Loucy (cell line): ENCODE measurements at regions not wholly inside any gene's neighbourhood (a gene's known extent, or its start where the extent isn't known, plus 50 kb on each side); places are given as distances from the start of the nearest gene placed in this dataset.

Experiments
- H2AFZ ChIP-seq: fragments of 200-600 bp; sonication (generic); 2 replicates; pipeline ENCODE4 v1.6.0; 2016; ENCODE audit warnings: antibody characterized with exemption, mild to moderate bottlenecking, low read length, moderate library complexity
- H3F3A ChIP-seq: fragments of 200-600 bp; 2 replicates; pipeline ENCODE4 v1.6.0; 2016; ENCODE audit warnings: antibody characterized with exemption, low read depth, mild to moderate bottlenecking
- H3K27me3 ChIP-seq: fragments of 200-600 bp; sonication (generic); 2 replicates; pipeline ENCODE4 v1.6.1; 2014; ENCODE audit warnings: low read length, mild to moderate bottlenecking; ENCODE audit not compliant: insufficient read depth, poor library complexity, severe bottlenecking
- H3K36me3 ChIP-seq: fragments of 200-600 bp; sonication (generic); 2 replicates; pipeline ENCODE4 v1.6.1; 2016; ENCODE audit warnings: low read length; ENCODE audit not compliant: insufficient read depth
- H3K4me1 ChIP-seq: fragments of 200-600 bp; sonication (generic); 2 replicates; pipeline ENCODE4 v1.5.1; 2014; ENCODE audit warnings: low read length, mild to moderate bottlenecking; ENCODE audit not compliant: insufficient read depth, poor library complexity, severe bottlenecking
- H3K4me2 ChIP-seq: fragments of 200-600 bp; sonication (generic); 2 replicates; pipeline ENCODE4 v1.6.0; 2014; ENCODE audit warnings: antibody characterized with exemption, low read length, low read depth, mild to moderate bottlenecking; ENCODE audit not compliant: poor library complexity, severe bottlenecking
- H3K4me3 ChIP-seq: fragments of 200-600 bp; sonication (generic); 2 replicates; pipeline ENCODE4 v1.5.1; 2014; ENCODE audit warnings: low read length, mild to moderate bottlenecking, mixed read lengths; ENCODE audit not compliant: poor library complexity, severe bottlenecking
- H3K79me2 ChIP-seq: fragments of 200-600 bp; sonication (generic); 2 replicates; pipeline ENCODE4 v1.6.1; 2014; ENCODE audit warnings: low read length; ENCODE audit not compliant: insufficient read depth
- H3K9ac ChIP-seq: fragments of 200-600 bp; sonication (generic); 2 replicates; pipeline ENCODE4 v1.6.0; 2014; ENCODE audit warnings: mild to moderate bottlenecking, low read depth, low read length, moderate library complexity; ENCODE audit not compliant: poor library complexity, severe bottlenecking
- H3K9me2 ChIP-seq: fragments of 200-600 bp; sonication (generic); replicated peaks from 2 replicates; pipeline ENCODE4 v1.6.1; 2016; ENCODE audit warnings: low read depth, low read length, mixed read lengths
- H3K9me3 ChIP-seq: fragments of 200-600 bp; sonication (generic); 2 replicates; pipeline ENCODE4 v1.6.1; 2014; ENCODE audit warnings: mild to moderate bottlenecking, antibody characterized with exemption, low read length, low read depth; ENCODE audit not compliant: insufficient read depth
- H4K20me1 ChIP-seq: fragments of 200-600 bp; sonication (generic); 2 replicates; pipeline ENCODE4 v1.6.0; 2014; ENCODE audit warnings: antibody characterized with exemption, low read length, mild to moderate bottlenecking; ENCODE audit not compliant: insufficient read depth, poor library complexity, severe bottlenecking
- CTCF ChIP-seq: fragments of 200-600 bp; sonication (generic); conservative IDR thresholded peaks from 2 replicates; pipeline ENCODE4 v1.5.1; 2014; ENCODE audit warnings: mild to moderate bottlenecking, antibody characterized with exemption, low read length
- EZH2phosphoT487 ChIP-seq: fragments of 200-600 bp; IDR thresholded peaks from 2 replicates; pipeline ENCODE4 v1.6.1; 2018; ENCODE audit warnings: antibody characterized with exemption, mild to moderate bottlenecking, moderate library complexity, borderline replicate concordance

- H4K20me1 ChIP-seq = no peaks in the 10 kb centered on the region
- H3K4me1 ChIP-seq = no peaks in the 10 kb centered on the region
- no peak overlapping the region for H2AFZ ChIP-seq
- no peaks in the 10 kb centered on the region; the same call in 1 of the 2 replicates for H3K9me3 ChIP-seq
- H3K4me3 ChIP-seq = no peak overlapping the region
- no peak overlapping the region for H3K9ac ChIP-seq
- no peaks in the 10 kb centered on the region for H3K79me2 ChIP-seq
- TF ChIP-seq EZH2phosphoT487 = no peak
- TF ChIP-seq CTCF = no peak
- H3K4me2 ChIP-seq = no peak overlapping the region
- H3K36me3 ChIP-seq = no peaks in the 10 kb centered on the region
- no peaks in the 10 kb centered on the region for H3K27me3 ChIP-seq
- no peaks in the 10 kb centered on the region for H3F3A ChIP-seq
- H3K9me2 ChIP-seq = no peaks in the 10 kb centered on the region
Measured at GRCh38 chr9:87306006-87306405, 191.7 kb upstream of the DAPK1 start.

GRCh38 chr9:87307848-87308247 lies 189.8 kb upstream of the DAPK1 start:
- Histone ChIP-seq H3K79me2 (no peaks in the 10 kb centered on the region), H3K4me3 (no peak overlapping the region), H3F3A (no peaks in the 10 kb centered on the region), H3K9me2 (no peaks in the 10 kb centered on the region), H3K27me3 (no peaks in the 10 kb centered on the region), H2AFZ (no peak overlapping the region), H3K36me3 (no peaks in the 10 kb centered on the region), H3K4me2 (no peak overlapping the region), H4K20me1 (no peaks in the 10 kb centered on the region), H3K4me1 (no peaks in the 10 kb centered on the region), H3K9me3 (no peaks in the 10 kb centered on the region; the same call in 1 of the 2 replicates), H3K9ac (no peak overlapping the region)
- TF ChIP-seq EZH2phosphoT487 = no peak
- no peak for TF ChIP-seq CTCF

GRCh38 chr9:87309236-87309635 lies 188.4 kb upstream of the DAPK1 start:
- no peak overlapping the region for H3K4me3 ChIP-seq
- no peaks in the 10 kb centered on the region for H3K4me1 ChIP-seq
- H3K9ac ChIP-seq = no peak overlapping the region
- H3K79me2 ChIP-seq = no peaks in the 10 kb centered on the region
- H3F3A ChIP-seq = no peaks in the 10 kb centered on the region
- no peaks in the 10 kb centered on the region for H3K36me3 ChIP-seq
- H3K27me3 ChIP-seq = no peaks in the 10 kb centered on the region
- H3K9me2 ChIP-seq = no peaks in the 10 kb centered on the region
- H4K20me1 ChIP-seq = no peaks in the 10 kb centered on the region
- no peak overlapping the region for H2AFZ ChIP-seq
- H3K9me3 ChIP-seq = no peaks in the 10 kb centered on the region; the same call in 1 of the 2 replicates
- H3K4me2 ChIP-seq = no peak overlapping the region
- TF ChIP-seq EZH2phosphoT487 (no peak), CTCF (no peak)
